ENCODE measurements at regions not wholly inside any gene's neighbourhood (a gene's known extent, or its start where the extent isn't known, plus 50 kb on each side); places are given as distances from the start of the nearest gene placed in this dataset.
"Not testable (repeated sequence)": the region's sequence is repeated elsewhere in the genome, so short reads cannot be mapped to it uniquely, and the experiment has no call there.

DNA sequence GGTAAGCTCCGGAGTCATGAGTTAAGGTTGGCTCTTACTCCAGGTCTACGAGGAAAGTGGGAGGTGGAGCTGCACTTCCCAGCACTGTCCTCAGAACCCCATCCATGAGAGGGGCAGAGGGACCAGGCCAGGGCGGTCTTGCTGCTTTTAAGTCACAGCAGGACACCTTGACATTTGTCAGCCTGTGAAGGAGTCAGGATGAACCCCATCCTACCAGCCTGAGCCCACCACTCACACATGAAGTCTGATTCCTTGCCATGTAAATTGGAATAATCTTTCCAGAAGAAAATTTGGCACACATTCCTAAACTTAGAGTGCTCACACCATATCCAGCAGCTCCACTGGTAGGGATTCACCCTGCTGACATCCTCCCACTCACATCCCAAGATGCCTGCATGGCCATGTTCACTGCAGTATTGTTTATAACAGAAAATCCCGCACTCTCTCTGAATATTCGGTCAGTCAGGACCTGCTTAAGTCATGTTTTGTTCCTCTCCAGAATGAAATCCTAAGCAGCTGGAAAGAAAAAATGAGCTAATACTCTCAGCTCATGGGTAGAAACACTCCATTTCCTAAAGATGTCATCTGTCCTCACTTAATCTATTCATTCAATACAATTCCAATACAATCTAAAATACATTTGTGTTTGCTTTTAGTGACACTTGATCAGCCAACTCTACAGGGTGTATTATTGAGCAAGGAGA is 79.3 kb upstream of the COL5A1 start:
- no peak for DNase-seq

GRCh38 chr9:134563397-134563796 is 78.2 kb upstream of the COL5A1 start:
- no peak for DNase-seq

GRCh38 chr9:134564431-134565170 is 77.0 kb upstream of the COL5A1 start:
- DNase-seq = no peak

DNA sequence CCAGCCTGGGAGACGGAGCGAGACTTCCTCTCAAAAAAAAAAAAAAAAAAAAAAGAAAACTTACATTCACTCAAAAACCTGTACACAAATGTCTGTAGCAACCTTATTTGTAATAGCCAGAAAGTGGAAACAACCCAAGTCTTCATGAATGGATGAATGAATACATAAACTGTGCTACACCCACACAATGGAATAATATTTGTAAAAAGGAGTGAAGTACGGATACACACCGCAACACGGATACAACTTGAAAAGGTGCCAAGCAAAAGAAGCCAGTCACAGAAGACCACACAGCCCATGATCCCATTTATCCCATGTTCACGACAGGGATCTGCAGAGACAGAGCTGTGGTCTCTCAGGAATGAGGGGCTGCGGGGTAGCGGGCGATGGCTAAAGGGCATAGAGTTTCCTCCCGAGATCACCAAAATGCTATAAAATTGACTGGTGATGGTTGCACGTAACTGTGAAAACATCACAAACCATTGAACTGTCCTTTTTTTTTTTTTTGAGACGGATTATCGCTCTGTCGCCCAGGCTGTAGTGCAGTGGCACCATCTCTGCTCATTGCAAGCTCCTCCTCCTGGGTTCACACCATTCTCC is 76.2 kb upstream of the COL5A1 start:
- DNase-seq = no peak

GRCh38 chr9:134566196-134566847 is 75.3 kb upstream of the COL5A1 start:
- no peak for DNase-seq

GRCh38 chr9:134566936-134567335 is 74.7 kb upstream of the COL5A1 start:
- no peak for DNase-seq

DNA sequence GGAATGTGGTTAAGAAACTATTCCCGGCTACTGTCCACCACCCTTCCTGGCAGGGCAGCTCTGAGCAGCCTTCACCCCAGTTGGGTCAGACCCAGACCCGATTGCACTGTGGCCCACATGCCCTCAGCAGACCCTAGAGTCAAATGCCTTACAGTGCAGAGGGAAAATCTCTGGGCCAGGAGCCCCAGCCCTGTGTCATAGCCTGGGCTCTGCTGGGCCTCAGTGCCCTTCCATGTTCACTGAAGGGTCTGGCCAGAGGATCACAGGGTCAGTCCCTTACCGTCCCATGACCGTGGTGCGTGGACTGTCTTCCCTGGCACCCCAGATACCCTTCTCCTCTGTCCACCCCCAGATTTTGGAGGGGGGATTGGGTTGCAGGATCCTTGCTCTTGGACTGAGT is 73.5 kb upstream of the COL5A1 start:
- DNase-seq = no peak

DNA sequence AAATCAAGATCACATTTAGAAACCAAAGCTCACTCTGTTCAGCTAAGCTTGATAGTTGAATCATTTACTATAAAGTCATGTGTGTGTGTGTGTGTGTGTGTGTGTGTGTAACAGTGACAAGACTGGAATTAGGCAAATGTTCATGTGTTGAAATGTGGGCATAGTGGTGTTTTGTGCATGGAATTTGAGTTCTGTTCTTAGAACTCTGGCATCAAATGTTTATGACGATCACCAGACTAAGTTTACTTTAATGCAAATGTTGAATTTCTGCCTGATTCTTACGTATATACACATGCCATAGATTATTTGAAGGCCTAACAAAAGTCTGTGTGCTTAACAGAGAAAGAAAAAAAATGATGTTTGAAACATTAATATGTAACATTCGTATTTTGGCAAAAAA is 72.8 kb upstream of the COL5A1 start:
- no peak for DNase-seq

GRCh38 chr9:134569626-134570025 is 72.0 kb upstream of the COL5A1 start:
- no peak for DNase-seq

DNA sequence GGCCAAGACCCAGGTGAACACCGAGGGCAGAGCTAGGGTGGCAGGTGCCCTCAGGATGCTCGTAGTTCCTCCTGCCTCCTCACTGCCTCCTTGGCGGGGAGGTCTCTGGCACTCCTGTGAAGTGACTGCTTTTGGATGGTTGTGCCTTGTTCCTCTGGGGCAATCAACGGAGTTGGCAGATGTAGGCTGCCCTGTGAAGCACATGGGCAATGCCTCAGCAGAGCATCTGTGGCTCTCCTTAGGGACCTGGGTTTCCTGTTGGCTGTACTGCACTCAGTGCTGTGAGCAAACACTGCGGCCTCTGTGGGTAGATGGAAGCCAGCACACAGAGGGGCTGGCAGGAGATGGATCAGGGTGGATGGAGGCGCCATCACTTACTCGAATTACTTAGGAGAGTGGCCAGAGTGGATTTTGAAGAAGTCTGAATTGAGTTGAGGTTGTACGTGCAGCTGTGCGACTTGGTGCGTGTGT is 71.4 kb upstream of the COL5A1 start:
- DNase-seq = no peak

GRCh38 chr9:134570711-134571325 is 70.8 kb upstream of the COL5A1 start:
- DNase-seq = no peak

- no peak for DNase-seq
Observed at GRCh38 chr9:134571326-134571931, 70.2 kb upstream of the COL5A1 start.

GRCh38 chr9:134571946-134572917 is 69.4 kb upstream of the COL5A1 start:
- no peak for DNase-seq

DNA sequence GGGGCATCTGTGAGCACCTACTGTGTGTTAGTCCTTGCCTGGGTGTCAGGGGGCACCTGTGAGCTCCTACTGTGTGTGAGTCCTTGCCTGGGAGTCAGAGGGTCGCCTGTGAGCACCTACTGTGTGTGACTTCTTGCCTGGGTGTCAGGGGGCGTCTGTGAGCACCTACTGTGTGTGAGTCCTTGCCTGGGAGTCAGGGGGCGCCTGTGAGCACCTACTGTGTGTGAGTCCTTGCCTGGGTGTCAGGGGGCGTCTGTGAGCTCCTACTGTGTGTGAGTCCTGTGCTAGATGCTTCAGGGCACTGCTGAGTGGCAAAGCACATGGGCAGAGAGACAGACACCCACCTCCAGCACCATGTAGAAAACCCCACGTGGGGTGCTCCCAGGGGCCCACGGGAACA is 66.9 kb upstream of the COL5A1 start:
- DNase-seq = not testable (repeated sequence)

- no peak for DNase-seq
Observed at GRCh38 chr9:134575103-134575900, 66.3 kb upstream of the COL5A1 start.

DNA sequence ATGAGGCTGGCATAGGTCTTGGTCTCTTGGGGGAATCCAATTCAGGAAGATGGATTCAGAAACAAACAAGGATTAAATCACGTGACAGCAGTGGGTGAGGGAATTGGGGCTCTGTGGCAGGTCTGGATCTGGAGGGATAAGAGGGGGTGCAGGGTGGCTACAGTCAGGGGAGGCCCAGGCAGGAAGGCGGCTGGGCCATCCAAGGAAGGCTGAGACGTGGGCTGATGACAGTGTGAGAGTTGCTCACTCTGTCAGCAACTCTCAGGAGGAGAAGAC is 65.8 kb upstream of the COL5A1 start:
- DNase-seq = no peak

- DNase-seq = no peak
Observed at GRCh38 chr9:134585021-134585561, 56.5 kb upstream of the COL5A1 start.

- no peak for DNase-seq
Observed at GRCh38 chr9:134585746-134586706, 55.6 kb upstream of the COL5A1 start.

- no peak for DNase-seq
Observed at GRCh38 chr9:134589748-134590147, 51.9 kb upstream of the COL5A1 start.
